ENCODE measurements at regions not wholly inside any gene's neighbourhood (a gene's known extent, or its start where the extent isn't known, plus 50 kb on each side); places are given as distances from the start of the nearest gene placed in this dataset.

- TF ChIP-seq CTCF (IDR thresholded peaks at IDR 0.05) (no peak), EP300 (IDR thresholded peaks at IDR 0.05) (no peak), POLR2A (IDR thresholded peaks at IDR 0.05) (no peak)
Observed at GRCh38 chr3:125694761-125695294, 99.5 kb upstream of the OSBPL11 start.
